Neural progenitor cell (in vitro differentiated cells): ENCODE measurements at regions not wholly inside any gene's neighbourhood (a gene's known extent, or its start where the extent isn't known, plus 50 kb on each side); places are given as distances from the start of the nearest gene placed in this dataset.
"Not testable (repeated sequence)": the region's sequence is repeated elsewhere in the genome, so short reads cannot be mapped to it uniquely, and the experiment has no call there.

Experiments used
- CTCF ChIP-seq: fragments of 200-600 bp; sonication (generic); IDR thresholded peaks from 2 replicates; pipeline ENCODE4 v1.5.1; 2017; ENCODE audit warnings: antibody characterized with exemption, mild to moderate bottlenecking
- EZH2phosphoT487 ChIP-seq: fragments of 200-600 bp; sonication (generic); IDR thresholded peaks from 2 replicates; pipeline ENCODE4 v1.6.1; 2017; ENCODE audit warnings: antibody characterized with exemption

GRCh38 chr7:65285241-65285640, 88.4 kb upstream of the ZNF92 start:
- TF ChIP-seq CTCF, EZH2phosphoT487: not testable (repeated sequence)
